SKM-1 treated with dmso at 0.1 percent for 144 hours (cell line): ENCODE measurements at regions not wholly inside any gene's neighbourhood (a gene's known extent, or its start where the extent isn't known, plus 50 kb on each side); places are given as distances from the start of the nearest gene placed in this dataset.
"Not testable (repeated sequence)": the region's sequence is repeated elsewhere in the genome, so short reads cannot be mapped to it uniquely, and the experiment has no call there.

Experiments used
- DNase-seq: peaks from one replicate; lab custom pipeline; 2025; ENCODE audit not compliant: unreplicated experiment; lab: John Stamatoyannopoulos, UW

DNA sequence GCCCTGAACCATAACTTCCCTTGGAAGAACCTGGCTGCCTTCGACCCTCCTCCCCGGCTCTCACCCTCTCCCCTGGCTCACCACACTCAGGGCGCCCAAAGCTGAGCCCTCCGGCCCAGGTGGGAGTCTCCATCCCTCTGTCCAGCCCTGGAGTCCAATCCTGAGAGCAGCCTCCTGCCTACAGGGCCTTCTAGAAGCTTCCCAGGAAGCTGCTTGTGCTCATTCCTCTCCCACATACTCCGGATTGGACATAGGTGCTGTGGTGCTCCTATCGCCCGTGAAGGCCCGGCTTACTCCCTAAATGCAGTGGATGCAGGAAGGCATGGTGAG is 1332.0 kb downstream of the BRD1 start:
- no peak for DNase-seq

DNA sequence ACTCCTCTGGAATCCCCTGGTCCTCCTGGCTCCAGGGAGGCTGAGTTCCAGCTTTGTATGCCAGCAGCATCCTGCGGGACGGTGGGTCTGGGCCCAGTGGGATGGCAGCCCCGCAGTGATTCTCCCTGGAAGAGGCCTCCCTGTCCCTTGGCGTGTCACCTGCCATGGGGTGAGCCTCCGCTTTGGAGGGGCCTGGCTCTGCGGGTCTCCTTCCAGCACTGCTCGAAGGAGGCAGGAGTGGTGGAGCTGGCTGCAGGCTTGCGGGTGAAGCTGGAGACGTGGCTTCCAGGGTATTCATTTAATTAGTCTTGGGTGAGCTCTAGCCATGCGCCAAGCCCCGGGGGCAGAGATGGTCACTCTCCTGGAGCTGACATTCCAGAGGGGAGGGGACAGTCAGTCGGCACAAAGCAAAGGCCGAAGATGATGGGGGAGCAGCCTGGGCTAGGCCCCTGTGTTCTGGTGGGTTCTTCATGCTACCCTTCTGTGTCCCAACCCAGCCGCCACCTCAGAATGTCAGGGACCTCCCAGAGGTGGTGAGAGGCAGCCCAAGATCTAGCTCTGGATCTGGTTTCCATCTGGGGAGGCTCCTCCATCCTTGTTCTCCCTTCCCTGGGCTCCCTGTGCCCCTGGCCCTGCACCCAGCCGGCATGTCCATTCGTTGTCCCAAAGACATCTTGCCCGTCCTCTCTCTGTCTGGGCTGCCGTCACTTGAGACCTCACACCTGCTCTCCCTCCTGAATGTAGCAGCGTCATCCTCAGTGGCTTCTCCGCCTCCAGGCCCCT is 1332.5 kb downstream of the BRD1 start:
- DNase-seq: no peak

DNA sequence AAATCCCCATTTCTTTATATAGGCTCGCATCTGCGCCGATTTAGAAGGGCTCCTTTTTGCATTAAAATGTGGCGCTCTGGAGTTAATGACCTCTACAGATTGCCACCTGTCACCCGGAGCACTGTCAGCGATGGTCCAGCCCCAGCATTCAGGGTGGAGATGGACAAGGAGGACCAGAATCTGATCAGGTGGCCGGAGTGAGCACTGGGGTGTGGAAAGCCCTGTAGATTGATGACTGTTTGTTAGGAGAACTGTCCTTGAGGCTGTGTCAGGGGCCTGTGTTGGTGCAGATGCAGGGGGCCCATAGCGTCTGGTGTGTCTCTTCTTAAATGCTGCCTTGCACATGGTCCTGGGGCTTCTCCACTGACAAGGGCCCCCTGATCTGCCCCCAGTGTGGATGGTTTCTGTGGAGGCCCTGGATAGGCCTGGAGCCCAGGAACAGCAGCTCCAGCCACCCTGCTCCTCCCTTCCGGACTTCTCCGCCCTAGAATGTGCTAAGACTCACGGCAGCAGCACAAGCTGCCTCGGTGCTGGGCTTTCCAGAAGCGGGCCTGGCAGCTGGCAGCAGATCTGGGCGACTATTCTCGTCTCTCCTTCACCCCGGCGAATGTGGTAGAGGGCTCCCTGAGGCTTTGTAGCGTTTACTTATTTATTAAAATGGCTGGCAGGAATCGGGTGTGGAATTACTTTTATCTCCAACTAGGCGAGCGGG is 1333.3 kb downstream of the BRD1 start:
- no peak for DNase-seq

DNA sequence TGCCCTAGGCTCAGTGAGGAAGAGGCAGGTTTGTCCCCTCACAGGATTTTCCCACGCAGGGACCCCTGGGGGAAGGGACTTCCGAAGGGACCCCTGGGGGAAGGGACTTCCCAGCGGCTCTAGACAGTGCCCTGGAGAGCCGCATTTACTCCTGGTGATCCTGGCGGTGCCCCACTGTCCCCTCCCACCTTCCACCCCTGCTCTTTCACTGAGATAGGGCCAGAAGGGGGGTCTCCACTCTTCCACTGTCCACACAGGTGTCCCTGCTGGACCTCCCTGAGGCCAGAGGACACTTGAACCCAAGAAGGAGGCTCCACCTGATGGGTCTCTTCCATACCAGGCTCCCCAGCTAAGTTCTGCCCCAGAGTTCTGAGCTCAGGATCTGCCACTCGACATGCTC is 1333.9 kb downstream of the BRD1 start:
- no peak for DNase-seq

DNA sequence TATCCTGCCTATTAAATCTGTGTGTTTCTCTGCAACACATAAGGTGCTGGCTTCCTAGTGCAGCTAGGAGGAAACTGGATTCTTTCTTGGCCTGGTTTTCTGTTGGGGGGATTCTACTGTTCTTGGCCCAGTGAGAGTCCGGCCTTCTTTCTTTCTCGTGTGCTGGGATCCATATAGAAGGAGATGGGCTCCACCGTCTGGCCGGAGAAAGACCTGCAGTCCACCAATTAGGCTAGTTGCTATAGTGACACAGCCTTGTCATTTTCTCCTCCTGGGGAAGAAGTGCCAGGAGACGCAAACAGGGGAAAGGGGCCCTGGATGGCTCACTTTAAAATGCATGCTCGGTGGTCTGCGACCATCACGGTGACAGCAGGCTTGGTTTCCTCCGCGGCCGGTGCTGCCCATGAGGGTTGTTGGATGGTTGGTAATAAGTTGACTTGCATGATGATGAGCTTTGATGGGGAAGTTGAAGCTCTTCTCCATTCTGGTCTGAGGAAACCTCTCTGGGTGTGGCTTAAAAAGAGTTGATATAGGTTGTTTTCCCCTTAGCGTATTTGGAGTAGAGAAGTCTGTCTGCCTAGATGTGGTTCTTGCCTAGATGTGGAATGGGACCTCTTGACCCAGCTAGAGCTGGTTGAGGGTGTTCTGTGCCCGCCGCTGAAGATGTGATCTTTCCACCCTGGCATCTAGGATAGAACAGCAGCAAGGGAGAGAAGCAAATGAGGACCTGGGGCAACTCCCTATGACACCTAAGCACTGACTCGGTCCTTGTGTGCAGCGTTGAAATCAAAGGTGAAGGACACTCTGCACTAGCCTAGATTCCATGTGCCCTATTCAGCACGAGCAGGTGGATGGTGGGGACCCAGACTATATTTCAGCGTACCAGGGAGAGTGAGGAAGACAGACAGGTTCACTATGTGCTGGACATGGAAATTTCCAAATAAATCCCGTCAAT is 1335.0 kb downstream of the BRD1 start:
- peak; percentile 59 for DNase-seq

DNA sequence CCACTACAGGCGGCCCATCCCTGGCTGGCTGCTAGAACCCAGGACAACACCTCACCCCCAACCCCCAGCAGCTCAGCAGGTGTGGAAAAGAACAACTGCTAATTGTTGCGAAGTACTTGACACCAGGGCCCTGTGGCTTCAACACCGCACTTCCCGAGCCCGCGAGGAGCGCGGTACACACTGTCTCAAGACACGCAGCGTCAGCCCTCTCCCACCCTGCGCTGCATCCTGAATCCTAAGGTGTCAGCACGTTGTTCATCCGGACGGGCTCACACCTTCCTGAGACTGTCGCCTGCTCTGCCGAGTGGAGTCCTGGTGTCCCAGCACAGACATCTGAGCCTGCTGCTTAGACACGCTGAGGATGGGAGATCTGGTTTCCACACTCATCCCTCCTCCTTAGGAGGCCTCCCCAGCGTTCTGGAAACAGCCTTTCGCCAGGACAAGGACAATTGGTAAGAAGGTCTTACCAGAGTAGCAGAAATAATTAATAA is 1336.2 kb downstream of the BRD1 start:
- no peak for DNase-seq

DNA sequence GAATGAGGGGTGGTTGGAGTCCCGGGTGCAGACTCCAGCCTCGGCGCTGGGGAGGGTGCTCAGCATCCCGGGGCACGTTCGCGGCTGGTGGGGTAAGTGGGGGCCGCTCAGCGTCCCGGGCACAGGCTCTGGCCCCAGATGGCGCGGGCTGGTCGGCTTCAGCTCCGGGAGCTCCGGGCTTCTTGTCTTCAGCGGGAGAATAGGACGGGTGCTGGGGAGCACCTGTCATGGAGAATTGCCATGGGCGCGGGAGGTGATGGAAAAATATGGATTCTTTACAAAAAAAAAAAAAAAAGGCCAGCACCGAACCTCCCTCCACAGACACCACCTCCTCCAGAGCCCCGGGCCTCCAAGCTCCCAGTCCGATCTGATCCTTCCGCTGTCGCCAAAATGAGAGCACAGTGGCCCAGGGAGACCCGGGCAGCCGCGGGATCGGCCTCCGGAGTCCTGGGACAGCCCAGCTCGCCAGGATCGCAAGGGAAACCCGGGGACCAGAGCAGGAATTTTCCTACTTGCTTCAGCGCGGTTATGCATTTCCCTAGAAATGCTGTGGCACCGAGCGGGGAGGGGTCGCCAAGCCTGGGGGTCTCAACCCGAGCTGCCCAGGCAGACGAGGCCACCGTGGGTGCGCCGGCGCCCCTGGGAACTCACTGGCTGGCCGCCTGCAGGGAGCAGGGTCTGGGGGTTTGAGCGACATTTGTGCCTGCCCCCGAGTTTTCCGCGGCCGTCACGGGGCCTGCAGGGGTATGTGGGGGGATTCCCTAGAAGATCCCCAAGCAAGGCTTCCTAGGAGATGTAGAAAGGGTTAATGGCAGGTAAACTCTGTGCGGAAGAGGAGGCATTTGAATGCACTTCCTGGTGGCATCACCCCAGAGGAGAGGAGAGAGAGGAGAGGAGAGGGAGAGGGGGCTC is 1336.9 kb downstream of the BRD1 start:
- no peak for DNase-seq

DNA sequence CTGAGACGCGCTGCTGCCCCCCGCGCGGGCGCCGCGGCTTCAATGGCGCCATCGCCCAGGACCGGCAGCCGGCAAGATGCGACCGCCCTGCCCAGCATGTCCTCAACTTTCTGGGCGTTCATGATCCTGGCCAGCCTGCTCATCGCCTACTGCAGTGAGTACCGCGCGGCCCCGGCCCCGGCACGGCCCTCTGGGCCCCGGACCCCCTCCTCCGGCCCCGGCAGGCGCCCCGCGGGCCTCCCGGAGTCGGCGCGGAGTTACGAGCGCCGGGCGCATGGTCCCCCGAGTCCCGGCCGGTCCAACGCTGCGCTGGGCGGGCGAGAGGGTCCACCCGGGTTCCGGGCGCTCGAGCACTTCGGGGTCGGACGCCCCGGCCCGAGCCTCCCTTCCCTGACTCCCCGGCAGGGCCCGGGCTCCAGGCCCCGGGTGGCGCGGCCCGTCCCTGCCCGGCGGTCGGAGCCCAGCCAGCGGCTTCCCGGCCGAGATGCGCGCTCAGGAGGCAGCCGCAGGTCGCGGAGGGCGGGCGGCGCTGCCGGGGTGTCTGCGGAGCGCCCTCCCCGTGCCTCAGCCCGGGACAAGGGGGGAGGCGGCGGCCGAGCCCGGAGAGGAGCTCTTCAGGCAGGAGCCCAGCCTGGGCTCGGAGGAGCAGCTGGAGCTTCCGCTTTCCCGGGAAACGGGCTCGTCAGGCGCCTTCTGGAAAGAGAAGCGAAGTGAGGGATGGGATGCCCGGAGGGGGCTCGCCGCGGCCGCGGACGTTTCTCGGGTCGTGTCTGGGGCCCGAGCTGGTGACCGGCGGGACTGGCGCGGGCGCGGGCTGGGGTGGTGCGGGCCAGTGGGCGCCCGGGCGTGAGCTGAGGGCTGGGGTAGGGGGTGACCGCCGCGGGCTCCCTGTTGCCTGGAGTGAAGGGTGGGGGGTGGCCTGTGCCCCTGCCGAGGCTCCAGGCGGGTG is 1337.8 kb downstream of the BRD1 start:
- no peak for DNase-seq

DNA sequence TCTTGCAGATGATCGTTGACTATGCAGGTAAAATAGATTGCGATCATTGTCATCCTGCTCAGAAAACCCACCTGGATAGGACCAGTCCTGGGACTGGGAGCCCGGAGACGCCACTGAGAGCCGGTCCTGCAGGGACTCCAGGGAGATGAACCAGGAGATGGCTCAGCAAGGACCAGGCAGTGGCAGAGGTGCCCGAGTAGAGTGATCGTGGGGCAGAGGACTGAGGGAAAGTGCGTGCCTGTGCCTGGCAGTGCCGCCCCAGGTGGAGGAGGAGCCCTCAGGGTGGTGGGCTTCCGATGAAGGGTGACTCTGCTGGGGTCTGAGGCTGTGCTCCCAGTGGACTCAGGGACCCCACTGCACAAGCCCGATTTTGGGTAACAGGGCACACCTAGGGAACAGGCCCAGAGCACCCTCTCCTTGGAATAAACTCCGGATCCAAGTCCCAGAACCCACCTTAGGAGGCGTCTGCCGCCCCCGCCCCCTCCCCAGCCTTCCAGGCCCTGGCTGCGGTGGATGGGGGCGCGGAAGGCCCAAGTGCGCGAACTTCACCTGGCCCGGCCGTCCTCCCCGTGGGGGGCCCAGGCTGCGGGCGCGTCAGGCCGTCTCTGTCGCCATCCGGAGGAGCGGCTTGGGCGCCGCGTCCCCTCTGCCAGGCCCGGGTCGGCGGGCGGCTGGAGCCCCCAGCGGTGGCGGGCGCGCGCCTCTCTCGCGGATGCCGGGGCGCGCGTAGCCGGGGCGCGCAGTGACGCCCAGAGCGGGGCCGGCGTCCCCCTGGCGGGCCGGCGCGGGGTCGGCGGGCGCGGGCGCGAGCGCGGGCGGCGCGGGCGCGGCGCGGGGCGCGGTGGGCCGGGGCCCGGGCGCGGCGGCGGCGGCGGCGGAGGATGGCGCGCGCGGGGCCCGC is 1338.8 kb downstream of the BRD1 start:
- no peak for DNase-seq

DNA sequence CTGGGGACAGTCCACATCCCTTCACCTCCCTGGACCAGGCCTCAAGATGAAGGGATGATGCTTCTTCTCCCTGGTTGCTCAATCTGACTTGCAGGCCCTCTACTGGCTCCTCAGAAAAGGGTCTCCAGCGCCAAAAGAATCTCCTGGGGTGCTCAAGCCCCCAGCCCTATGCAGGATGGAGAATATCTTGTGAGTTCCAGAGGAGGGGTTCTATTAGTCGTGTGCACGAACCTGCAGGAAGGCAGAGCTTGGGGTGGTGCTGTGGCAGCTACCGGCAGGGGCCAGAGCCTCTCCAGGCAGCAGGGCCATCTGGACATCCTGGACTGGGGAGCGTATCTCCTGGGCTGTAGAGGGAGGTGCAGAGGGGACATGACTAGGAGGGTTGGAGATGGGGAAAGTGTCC is 1339.5 kb downstream of the BRD1 start:
- DNase-seq: no peak

DNA sequence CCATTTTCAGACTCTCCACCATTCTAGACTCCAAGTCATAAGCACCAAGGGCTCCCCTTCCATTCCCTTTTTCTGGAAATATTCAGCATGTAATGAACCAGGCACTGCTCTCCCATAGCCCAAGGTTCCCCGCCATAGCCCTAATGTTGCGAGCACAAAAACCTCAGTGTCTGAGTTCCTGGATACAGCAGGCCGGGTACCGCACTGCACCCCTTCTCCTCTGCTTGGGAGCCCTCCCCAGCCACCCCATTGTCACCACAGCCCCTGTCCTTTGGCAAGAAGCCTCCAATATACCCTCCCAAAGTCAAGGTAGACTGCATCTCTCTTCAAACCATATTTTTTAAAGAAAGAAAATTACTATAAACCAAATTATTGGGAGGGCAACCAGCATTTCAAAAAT is 1341.1 kb downstream of the BRD1 start:
- no peak for DNase-seq

DNA sequence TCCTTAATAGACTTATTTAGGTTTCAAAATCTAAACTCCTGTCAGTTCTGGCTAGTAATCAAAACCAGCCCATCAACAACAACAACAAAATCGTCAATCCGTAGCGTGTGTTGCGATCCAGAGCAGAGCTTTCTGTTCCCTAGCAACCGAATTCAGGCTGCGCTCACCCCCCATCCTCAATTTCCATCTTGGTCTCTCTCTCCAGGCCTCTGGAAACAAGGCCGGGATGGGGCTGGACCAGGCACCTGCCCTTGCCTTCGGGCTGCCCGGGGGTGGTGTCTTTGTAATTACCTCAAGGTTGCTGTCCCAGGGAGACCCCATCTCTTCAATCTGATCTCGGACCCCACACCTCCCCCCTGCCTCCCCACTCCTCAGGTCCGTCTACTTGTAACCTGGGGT is 1341.5 kb downstream of the BRD1 start:
- no peak for DNase-seq

DNA sequence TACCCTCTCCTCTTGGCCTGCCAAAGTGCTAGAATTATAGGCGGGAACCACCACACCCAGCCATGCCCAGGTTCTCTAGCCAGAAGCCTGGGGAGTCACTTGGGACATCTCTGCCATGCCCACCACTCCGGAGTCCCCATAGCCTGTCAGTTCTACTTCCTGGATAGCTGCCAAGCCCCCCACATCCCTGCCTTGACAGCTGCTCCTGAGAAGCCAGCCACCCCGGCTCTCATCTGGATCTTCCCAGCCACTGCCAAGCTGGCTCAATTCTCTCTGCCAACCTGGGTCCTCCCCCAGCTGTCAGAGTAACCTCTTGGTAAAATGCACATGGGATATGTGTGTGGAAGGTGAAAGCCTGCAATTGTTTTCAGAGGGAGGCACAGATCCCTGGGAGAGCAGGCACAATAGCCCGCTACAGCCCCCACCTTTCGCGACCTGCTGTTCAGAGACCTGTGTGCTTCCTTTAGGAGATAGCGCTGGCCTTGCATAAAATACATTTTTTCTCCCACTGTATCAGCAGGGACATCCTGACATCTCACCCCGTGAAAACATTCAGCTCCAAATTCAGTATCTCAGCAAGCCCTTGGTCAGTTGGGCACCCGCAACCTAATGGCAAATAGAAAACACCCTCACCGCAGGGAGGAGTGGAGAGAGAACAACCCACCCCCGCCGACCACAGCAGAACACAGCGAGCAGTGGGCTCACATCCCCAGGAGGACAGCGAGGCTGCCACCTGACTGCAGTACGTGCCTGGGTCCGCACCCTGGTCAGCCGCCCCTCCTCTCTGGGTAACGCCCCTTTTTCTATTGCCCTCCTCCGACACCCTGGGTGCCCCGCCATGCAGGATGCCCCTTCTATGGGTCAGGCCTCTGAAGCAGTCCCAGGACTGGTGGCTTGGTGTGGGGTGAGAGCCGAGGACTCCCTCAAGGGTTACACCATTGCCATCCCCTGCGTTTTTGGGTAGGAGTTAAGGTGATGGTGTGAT is 1342.2 kb downstream of the BRD1 start:
- no peak for DNase-seq

DNA sequence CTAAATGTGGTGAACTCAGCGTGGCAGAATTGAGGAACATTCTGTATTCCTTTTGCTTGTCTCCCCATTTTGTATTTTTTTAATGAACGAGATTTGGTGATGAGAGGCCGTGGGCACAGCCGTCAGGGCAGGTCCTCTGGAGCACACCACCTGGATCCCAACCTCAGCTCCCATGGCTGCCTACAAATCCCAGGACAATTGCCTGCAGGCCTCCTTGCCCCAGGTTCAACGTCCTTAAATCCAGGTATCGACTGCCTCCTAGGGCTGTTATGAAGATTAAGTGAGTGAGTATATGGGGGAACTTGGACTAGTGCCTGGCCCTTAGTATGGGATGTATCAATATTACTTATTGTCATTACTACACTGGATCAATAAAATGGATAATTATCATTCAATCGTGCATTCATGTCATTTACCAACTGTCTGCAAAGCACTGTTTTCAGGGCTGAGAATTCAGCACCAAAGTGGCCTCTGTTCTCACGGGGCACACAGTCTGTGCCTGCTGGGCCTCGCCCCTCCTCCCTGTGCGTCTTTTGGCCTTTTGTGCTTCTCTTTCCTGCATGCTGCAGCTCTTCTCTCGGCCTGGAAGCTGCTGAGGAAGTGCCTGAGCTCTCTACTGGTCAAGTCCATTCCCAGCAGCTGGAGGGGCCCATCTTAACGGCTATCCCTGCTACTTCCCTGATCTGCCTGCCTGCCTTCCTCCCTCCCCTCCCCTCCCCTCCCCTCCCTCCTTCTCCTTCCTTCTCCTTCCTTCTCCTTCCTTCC is 1343.7 kb downstream of the BRD1 start:
- no peak for DNase-seq

DNA sequence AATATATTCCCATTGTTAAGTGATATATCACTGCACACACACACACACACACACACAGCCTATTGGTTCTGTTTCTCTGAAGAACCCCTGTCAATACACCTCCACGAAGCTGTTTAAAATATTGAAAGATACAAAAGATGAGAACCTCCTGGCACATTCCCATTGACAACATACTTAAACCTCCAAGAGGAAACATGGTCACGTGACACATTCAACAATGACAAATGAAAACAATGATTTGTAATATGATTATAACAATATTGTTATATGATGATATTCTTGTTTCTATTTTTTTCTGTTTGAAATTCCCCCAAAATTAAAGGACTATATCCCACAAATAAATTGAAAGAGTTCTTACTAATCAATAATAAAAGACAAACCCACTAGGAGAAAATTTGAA is 1344.9 kb downstream of the BRD1 start:
- DNase-seq: no peak

DNA sequence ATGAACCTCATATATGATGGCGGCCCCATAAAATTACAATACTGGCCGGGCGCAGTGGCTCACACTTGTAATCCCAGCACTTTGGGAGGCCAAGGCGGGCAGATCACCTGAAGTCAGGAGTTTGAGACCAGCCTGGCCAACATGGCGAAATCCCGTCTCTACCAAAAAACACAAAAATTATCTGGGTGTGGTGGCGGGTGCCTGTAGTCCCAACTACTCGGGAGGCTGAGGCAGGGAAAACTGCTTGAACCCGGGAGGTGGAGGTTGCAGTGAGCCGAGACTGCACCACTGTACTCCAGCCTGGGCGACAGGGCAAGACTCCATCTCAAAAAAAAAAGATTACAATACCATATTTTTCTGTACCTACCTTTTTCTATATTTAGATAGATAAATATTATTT is 1345.5 kb downstream of the BRD1 start:
- not testable (repeated sequence) for DNase-seq
